NOMO-1 (cell line): ENCODE measurements at regions not wholly inside any gene's neighbourhood (a gene's known extent, or its start where the extent isn't known, plus 50 kb on each side); places are given as distances from the start of the nearest gene placed in this dataset.
"Not testable (repeated sequence)": the region's sequence is repeated elsewhere in the genome, so short reads cannot be mapped to it uniquely, and the experiment has no call there.

Source experiments
- DNase-seq, 2 experiments: peaks; one replicate each; lab custom pipeline; 2025; ENCODE audit not compliant: unreplicated experiment in 2 of 2; lab: John Stamatoyannopoulos, UW

DNA sequence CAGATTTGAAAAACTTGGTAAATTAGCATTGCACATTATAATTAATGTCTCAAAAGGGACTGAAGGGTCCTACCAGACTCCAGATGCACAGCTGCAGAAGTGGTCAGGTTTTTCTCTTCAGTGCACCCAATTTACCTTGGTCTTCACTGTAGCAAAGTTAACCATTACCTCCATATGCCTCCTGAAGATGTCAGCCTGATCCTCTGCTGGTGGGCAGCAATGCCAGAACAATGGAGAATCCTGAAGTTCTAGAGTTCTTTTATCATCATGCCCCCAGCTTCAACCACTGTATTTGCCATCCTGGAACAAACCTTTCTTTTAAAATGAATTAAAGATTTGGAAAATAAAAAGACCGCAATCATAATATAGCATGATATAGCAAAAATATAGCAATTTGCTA lies 1774.8 kb upstream of the CELF4 start:
- no peak for DNase-seq

DNA sequence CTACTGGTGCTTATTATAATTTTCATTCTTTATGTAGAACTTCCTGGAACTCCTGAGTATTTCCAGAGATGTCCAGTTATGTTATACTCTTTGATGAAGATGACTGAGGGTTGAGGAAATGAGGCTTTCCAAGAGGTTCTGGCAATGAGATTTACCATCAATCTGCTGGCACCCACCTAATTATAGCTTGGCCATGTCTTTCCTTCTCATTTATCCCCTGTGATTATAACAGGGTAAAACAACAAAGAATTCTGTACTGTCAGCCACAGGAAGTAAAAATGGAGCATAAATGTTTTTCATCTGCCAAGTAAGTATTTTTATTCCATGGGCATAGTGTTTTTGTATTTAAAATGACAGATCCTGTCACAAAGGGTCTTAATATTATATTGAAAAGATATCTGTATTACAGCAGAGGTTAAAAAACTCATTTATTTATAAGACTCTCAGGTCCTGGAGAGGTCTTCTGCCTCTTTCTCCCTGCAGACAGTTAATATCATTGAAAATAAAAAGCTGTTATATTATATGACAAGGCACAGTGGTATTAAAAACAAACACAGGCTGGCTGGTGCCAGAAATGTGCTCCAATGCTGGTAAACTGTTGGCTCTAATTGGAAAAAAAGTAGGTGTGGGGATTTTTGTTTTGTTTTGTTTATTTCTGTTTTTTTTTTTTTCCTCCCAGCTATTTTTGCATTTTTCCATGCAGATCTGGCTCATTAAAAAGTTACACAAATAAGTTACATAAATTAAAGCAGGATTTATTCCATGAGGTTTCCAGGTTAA lies 1764.1 kb upstream of the CELF4 start:
- DNase-seq, result no peak

- no peak for DNase-seq
Observed at GRCh38 chr18:39326772-39327171, 1761.2 kb upstream of the CELF4 start.

GRCh38 chr18:39325973-39326372 lies 1760.4 kb upstream of the CELF4 start:
- no peak for DNase-seq

DNA sequence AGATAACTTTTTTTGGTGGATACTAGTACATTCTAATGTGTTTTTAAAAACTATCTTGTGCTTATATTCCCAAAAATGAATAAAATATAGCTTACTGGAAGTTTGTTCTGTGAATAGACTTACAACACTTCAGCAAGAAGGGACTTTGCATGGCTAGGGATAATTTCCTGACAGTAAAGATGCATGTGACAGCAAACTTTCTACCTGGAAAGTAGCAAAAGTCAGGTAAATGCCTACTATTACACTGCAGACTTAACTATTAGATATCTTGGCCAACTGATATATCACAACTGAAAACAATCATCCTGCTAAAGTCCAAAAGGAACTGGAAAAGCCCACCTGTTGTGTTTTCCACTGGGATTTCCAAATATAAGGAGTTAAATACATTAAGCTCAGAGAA lies 1753.5 kb upstream of the CELF4 start:
- DNase-seq, result no peak

GRCh38 chr18:39318462-39318861 lies 1752.9 kb upstream of the CELF4 start:
- no peak for DNase-seq

- DNase-seq, result peak in 1 of 2 experiments; percentile 16
Observed at GRCh38 chr18:39318008-39318407, 1752.4 kb upstream of the CELF4 start.

GRCh38 chr18:39314595-39314994 lies 1749.0 kb upstream of the CELF4 start:
- no peak for DNase-seq

DNA sequence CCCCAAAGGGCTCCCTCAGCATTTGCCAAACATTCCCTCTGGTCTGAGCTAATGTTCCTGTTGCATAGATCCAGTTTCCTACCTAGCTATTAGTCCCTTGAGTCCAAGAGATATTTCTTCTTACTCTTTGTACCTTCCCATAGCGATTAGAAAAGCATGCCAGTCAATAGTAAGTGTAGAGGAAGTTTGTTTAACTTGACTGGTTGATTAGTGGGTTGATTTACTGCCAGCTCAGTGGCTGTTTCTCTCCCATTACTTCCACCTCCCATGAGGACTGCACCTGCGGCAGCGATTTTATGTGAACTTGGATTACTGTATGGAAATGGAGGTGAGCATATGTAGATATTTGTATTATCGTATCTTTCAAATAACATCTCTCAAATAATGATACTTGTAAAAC lies 1748.4 kb upstream of the CELF4 start:
- no peak for DNase-seq

GRCh38 chr18:39311111-39311712 lies 1745.6 kb upstream of the CELF4 start:
- DNase-seq, result no peak

GRCh38 chr18:39308931-39309521 lies 1743.4 kb upstream of the CELF4 start:
- not testable (repeated sequence) for DNase-seq

DNA sequence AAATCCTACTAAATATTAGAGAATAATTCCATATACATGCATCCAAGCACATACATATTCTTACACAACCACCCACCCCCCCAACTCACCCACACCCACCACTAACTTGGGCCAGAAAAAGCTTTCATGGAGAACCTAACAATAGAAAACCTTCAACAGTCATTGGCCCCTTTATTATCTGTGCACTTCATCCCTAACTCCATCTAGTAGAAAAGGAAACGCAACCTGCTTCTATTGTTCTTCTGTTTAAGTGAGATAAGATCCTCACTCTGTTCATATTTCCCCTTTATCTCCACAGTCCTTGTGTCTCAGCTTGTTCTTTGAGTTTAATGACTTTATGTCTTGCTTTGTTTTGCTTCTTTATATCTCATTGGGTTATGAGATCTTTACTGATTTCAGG lies 1740.2 kb upstream of the CELF4 start:
- DNase-seq, result no peak

- DNase-seq, result no peak
Observed at GRCh38 chr18:39302481-39302880, 1736.9 kb upstream of the CELF4 start.

DNA sequence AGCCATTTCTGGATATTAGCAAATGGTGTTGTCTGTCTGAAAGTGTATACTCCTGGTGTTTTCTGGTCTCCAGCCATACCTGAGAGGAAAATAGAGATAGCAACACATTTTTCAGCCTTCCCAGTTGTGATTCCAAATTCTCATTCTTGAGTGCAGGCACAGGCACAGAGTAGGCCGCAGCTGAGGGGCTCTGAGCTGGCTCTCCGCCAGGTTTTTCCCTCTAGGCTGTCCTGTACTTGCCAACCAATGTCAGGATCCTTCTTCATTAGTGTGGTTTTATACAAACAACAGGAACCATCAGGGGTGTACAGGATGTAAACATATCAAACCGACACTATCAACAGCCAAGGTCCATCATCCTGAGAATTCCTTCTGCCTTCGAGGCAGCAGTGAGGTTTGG lies 1733.6 kb upstream of the CELF4 start:
- DNase-seq, result no peak

- DNase-seq, result no peak
Observed at GRCh38 chr18:39297225-39297624, 1731.6 kb upstream of the CELF4 start.

GRCh38 chr18:39296293-39296888 lies 1730.8 kb upstream of the CELF4 start:
- DNase-seq, result no peak

GRCh38 chr18:39276764-39277163 lies 1711.2 kb upstream of the CELF4 start:
- DNase-seq, result no peak

DNA sequence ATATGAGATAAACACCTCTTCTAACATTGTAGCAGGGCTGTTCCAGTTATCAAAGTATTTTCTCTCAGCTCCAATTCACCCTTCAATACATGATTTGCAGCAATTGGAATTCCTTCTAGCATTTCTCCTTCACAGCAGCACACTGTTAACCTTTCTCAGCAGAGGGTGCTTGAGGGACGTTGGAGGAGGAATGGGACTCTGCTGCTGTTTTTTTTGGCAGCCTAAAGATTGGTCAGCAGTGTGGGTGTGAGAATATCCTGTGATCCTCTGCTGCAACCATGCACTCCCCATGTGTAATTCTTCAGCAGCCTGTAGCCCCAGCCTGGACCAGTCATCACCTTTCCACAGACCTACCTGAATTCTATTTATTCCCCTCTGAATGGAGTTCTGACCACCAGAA lies 1708.9 kb upstream of the CELF4 start:
- no peak for DNase-seq

- no peak for DNase-seq
Observed at GRCh38 chr18:39272230-39272629, 1706.6 kb upstream of the CELF4 start.

DNA sequence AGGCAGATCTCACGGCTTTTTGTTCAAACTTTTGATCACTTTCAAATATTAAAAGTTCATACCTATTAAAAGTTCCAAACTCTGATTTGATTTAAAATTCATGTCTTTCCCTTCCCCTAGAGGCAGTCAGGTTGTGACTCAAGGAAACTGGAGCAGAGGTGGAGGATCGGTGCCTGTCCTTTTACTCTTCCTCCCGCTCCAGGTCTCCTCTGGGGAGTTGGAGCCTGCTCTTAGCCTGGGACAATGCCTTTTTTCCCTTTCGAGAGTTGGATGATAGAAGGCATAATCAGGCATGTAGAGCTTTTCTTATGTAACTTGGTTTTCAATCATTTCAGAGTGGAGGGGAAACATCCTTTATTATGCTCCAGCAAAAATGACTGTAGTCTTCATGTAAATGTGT lies 1706.1 kb upstream of the CELF4 start:
- DNase-seq, result no peak

DNA sequence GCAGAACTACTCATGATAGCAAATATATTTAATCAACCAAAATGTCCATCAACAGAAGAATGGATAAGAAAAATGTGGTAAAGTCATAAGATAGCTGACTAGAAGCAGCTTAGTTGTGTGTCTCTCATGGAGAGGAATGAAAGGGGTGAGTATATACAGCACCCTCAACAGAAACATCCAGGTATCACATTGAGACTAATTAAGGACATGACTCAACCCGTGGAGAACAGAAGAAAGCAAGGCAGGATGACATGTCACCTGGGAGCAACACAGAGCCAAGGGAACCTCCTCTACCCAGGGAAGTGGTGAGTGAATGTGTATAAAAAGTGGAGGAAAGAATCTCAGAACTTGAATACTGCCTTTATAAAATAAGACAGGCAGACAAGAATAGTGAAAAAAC lies 1695.0 kb upstream of the CELF4 start:
- DNase-seq, result no peak

DNA sequence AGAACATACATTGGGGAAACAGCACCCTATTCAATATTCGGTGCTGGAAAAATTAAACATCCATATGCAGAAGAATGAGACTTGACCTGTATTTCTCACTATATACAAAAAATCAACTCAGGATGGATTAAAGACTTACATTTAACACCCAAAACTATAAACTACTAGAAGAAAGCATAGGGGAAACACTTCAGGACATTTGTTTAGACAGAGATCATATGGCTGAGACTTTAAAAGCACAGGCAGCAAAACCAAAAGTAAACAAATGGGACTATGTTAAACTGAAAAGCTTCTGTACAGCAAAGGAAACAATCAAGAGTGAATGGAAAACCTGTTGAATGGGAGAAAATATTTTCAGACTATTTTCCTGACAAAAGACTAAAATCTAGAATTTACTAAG lies 1694.1 kb upstream of the CELF4 start:
- no peak for DNase-seq
